NCI-H2227 treated with DMSO at 0.1 percent for 48 hours (cell line): ENCODE measurements at regions not wholly inside any gene's neighbourhood (a gene's known extent, or its start where the extent isn't known, plus 50 kb on each side); places are given as distances from the start of the nearest gene placed in this dataset.
"Not testable (repeated sequence)": the region's sequence is repeated elsewhere in the genome, so short reads cannot be mapped to it uniquely, and the experiment has no call there.

Source experiments
- DNase-seq: peaks from one replicate; lab custom pipeline; 2025; lab: John Stamatoyannopoulos, UW

DNA sequence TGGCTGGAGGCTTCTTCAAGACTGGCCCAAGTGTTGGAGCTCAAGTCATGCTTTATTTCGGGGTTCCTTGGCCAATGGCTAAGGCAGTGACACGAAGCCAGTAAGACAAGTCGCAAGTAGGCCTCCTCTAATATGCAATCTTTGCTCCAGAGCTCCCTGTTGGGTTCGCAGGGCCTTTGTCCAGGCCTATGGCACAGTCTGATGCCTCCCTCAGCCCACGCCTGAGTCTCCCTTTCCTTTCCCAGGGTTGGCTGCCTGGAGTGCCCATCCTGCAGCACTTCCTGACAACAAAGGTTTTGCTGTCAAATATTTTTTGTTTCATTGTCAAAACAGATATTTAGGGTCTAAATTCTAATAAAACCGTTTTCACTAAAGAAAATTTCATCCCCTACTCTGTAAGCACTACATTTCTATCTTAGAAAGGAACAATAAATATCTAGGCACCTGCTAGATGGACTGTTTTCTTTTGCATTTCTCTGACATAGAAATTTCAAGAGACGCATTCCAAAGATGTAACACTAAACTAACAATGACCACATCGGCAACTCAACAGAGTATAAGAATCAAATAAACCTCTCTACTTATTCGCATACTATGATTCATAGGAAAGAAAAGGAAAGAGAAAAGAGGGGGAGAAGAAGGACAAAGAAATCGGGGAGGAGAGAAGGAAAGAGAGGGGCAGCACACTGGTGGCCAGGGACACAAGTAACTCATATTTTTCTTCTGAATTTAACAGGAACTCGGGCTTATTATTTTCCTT is 393.1 kb upstream of the ATP11B start:
- no peak for DNase-seq

DNA sequence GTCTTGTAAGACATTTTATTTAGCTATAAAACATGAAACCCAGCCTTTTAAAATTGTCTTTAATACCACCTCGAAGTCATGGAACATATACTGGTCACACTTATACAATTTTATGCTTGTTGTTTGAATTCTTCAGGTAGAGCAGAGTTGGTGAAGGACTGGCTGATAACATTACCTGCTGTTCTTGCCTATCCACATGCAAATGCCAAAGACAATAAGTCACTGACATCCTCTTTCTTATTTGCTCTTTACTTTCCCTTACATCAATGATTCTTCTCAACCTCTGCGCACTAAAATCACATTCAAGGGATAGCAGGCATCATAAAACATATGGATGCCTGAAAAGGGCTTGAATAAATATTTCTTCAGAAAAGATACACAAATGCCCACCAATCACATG is 392.5 kb upstream of the ATP11B start:
- DNase-seq = no peak

DNA sequence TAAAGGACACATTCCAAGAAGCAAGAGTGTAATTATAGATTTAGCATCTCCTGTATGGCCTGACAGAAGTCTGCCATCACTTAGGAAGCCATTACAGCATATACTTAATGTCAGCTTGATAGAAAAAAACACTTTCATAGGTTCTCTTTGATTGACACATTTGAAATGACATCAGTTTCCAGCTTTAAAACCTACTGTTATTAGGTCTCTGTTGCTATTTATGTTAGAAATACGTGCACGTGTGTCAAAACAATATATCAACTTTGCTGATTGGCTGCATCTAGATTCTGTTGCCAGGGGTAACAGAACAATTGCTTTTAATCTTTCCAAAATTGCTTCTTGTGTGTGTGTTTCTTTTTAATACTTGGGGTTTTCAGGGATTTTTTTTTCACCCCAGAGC is 389.3 kb upstream of the ATP11B start:
- no peak for DNase-seq

GRCh38 chr3:182405759-182406158 is 387.5 kb upstream of the ATP11B start:
- DNase-seq = no peak

DNA sequence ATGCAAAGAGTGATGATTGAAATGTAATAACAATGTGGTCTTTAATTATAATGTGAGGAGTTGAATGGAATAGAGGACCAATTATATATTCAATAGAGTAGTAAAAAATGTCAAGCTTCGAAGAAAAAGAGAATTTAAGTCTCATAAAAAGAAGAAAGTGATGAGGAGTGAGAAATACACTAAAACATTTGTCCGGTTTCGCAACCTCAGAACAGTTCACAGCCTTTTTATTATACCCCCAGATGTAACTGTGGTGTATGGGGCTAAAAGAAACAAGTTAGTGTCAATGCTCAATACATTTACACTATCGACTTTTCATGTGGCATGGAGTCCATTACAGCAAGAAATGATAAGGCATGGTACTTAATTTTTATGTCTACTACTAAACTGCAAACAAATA is 386.5 kb upstream of the ATP11B start:
- no peak for DNase-seq

DNA sequence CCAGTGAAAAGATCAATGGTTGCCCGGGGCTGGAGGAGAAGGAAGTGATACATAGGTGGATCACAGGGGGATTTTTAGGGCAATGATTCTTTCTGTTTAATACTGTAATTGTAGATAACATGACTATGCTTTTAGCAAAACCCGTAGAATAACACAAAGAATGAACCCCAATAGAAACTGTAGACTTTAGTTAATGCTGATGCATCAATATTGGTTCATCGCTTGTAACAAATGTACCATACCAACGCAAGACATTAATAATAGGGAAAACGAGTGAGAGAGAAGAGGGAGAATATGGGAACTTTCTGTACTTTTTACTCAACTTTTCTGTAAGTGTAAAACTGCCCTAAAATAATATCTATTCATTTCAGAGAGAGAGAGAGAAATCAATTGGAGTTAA is 383.3 kb upstream of the ATP11B start:
- DNase-seq = no peak

GRCh38 chr3:182412066-182412465 is 381.2 kb upstream of the ATP11B start:
- DNase-seq = no peak

GRCh38 chr3:182413061-182413460 is 380.2 kb upstream of the ATP11B start:
- DNase-seq = no peak

GRCh38 chr3:182413682-182414081 is 379.6 kb upstream of the ATP11B start:
- DNase-seq = no peak

GRCh38 chr3:182414586-182414985 is 378.7 kb upstream of the ATP11B start:
- no peak for DNase-seq

- no peak for DNase-seq
These were observed 372.6 kb upstream of the ATP11B start for GRCh38 chr3:182420741-182421140.

DNA sequence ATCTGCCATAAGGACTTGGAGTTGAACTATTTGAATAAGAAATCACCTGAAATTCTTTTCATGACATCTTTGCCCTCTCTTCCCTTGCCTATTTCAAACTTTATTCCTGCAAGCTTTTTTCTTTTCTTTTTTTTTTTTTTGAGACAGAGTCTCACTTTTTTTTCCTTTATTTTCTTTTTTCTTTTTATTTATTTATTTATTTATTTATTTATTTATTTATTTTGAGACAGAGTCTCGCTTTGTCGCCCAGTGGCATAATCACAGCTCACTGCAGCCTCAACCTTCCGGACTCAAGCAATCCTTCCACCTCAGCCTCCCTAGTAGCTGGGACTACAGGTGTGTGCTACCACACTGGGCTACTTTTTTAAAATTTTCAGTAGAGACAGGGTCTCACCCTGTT is 369.3 kb upstream of the ATP11B start:
- no peak for DNase-seq

- DNase-seq = not testable (repeated sequence)
These were observed 367.2 kb upstream of the ATP11B start for GRCh38 chr3:182425926-182426718.

DNA sequence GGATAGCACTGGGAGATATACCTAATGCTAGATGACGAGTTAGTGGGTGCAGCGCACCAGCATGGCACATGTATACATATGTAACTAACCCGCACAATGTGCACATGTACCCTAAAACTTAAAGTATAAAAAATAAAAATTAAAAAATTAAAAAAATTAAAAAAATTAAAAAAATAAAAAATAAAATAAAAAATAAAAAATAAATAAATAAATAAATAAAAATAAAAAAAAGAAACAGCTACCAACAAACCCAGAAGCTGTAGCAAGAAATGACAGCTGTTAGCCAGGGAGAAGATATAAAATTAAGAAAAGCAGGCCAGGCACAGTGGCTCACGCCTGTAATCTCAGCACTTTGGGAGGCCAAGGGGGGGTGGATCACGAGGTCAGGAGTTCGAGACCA is 361.3 kb upstream of the ATP11B start:
- not testable (repeated sequence) for DNase-seq

DNA sequence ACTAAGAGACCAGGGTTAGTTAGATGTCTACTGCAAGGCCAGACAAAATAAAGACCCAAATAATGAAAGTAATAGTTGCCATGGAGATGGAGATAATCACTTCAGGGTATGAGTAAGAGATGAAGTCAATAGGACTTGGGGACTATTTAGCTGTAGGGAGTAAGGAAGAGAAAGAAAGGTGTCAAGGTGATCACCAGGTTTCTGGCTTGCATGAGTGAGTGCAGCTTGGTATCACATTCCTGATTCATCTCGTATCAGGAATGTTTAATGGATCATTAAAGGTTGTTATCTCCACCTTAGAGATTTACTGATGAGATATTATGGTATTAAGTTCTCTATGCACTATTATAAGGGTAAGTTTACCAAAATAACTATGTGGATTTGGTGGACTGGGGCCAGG is 357.4 kb upstream of the ATP11B start:
- no peak for DNase-seq

- DNase-seq = peak; percentile 90
These were observed 356.8 kb upstream of the ATP11B start for GRCh38 chr3:182436547-182436946.

GRCh38 chr3:182438398-182438797 is 354.9 kb upstream of the ATP11B start:
- DNase-seq = no peak

DNA sequence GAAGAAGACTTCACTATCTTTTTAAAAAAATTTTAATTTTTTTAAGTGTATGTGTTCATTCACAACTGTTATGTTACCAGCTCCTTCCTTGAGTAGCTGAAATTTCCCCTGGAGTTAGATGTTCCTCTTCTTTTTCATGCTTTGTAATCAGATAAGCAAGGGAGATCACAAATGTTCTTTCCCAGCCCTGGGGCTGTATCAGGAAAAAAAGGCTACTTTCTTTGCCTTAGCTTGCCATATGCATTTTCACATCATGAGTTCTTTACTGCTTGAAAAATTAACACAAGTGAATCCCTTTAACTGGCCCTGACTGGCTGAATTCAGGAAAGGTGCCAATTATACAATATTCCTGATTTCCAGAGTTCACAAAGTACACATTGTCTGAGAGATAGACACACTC is 353.2 kb upstream of the ATP11B start:
- no peak for DNase-seq

DNA sequence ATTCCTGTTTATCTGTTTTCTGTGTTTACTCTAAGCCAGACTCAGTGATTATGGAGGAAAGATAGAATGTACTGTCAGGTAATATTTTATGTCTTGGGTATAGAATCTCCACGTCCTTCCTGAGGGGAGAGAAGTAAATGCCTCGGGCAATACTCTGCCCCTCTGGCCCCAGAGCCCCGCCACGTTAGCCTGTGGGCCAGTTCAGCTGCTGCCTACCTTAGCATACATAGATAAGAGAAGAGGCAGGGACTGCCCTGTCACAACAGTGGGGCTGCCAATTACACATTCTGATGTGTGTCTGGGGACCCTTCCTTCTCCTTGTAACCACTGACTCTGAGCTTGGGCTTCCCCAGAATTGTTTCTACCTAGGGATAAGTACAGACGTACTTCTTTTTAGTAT is 347.7 kb upstream of the ATP11B start:
- DNase-seq = no peak

GRCh38 chr3:182450942-182451787 is 342.1 kb upstream of the ATP11B start:
- DNase-seq = no peak

- DNase-seq = no peak
These were observed 341.4 kb upstream of the ATP11B start for GRCh38 chr3:182451871-182452270.

- no peak for DNase-seq
These were observed 338.3 kb upstream of the ATP11B start for GRCh38 chr3:182455011-182455410.

- DNase-seq = no peak
These were observed 333.0 kb upstream of the ATP11B start for GRCh38 chr3:182460303-182460702.
